ENCODE measurements at regions not wholly inside any gene's neighbourhood (a gene's known extent, or its start where the extent isn't known, plus 50 kb on each side); places are given as distances from the start of the nearest gene placed in this dataset.

GRCh38 chr10:4199196-4199595 lies 414.2 kb upstream of the KLF6 start:
- no peak overlapping the region for H3K4me3 Mint-ChIP-seq
- ATAC-seq (ENCODE audit: low read depth) (no peak), DNase-seq (no peak)
- H3K27ac Mint-ChIP-seq, result no peak overlapping the region
- POLR2A ChIA-PET, result no interaction called here
- CTCF ChIA-PET, result no interaction called here
- intact Hi-C loops (cut with micrococcal nuclease), result no loop called here
- H3K27me3 Mint-ChIP-seq, result peaks cover 2% of the 10 kb centered on the region
- no peaks in the 10 kb centered on the region for H3K36me3 Mint-ChIP-seq (ENCODE audit: low read depth)
- no peaks in the 10 kb centered on the region for H3K9me3 Mint-ChIP-seq
- H3K4me1 Mint-ChIP-seq, result peaks cover 3% of the 10 kb centered on the region
- no peak for TF ChIP-seq CTCF (IDR thresholded peaks at IDR 0.05)

- Mint-ChIP-seq H3K4me3 (no peak overlapping the region), H3K4me1 (peaks cover 3% of the 10 kb centered on the region), H3K9me3 (no peaks in the 10 kb centered on the region), H3K36me3 (ENCODE audit: low read depth) (no peaks in the 10 kb centered on the region), H3K27ac (no peak overlapping the region), H3K27me3 (no peaks in the 10 kb centered on the region)
- intact Hi-C loops (cut with micrococcal nuclease), result no loop called here
- DNase-seq (no peak), ATAC-seq (ENCODE audit: low read depth) (no peak)
- CTCF ChIA-PET, result no interaction called here
- POLR2A ChIA-PET, result no interaction called here
- TF ChIP-seq CTCF (IDR thresholded peaks at IDR 0.05), result no peak
Measured at GRCh38 chr10:4198216-4198615, 413.2 kb upstream of the KLF6 start.

GRCh38 chr10:4197676-4198075 lies 412.7 kb upstream of the KLF6 start:
- H3K27me3 Mint-ChIP-seq, result no peaks in the 10 kb centered on the region
- H3K36me3 Mint-ChIP-seq (ENCODE audit: low read depth), result no peaks in the 10 kb centered on the region
- H3K4me3 Mint-ChIP-seq, result no peak overlapping the region

GRCh38 chr10:4196771-4197390 lies 411.9 kb upstream of the KLF6 start:
- Mint-ChIP-seq H3K27ac (no peak overlapping the region), H3K36me3 (ENCODE audit: low read depth) (no peaks in the 10 kb centered on the region), H3K27me3 (no peaks in the 10 kb centered on the region), H3K9me3 (no peaks in the 10 kb centered on the region), H3K4me3 (no peak overlapping the region), H3K4me1 (peaks cover 3% of the 10 kb centered on the region)
- POLR2A ChIA-PET, result no interaction called here
- no peak for TF ChIP-seq CTCF (IDR thresholded peaks at IDR 0.05)
- intact Hi-C loops (cut with micrococcal nuclease), result no loop called here
- DNase-seq, result no peak
- ATAC-seq (ENCODE audit: low read depth), result no peak
- CTCF ChIA-PET, result no interaction called here

More at GRCh38 chr10:4197676-4198075, 412.7 kb upstream of the KLF6 start:
- H3K9me3 Mint-ChIP-seq, result no peaks in the 10 kb centered on the region
- intact Hi-C loops (cut with micrococcal nuclease), result no loop called here
- ChIA-PET POLR2A (no interaction called here), CTCF (no interaction called here)
- TF ChIP-seq CTCF (IDR thresholded peaks at IDR 0.05), result no peak
- no peak overlapping the region for H3K27ac Mint-ChIP-seq
- ATAC-seq (ENCODE audit: low read depth) (no peak), DNase-seq (no peak)
- H3K4me1 Mint-ChIP-seq, result peaks cover 3% of the 10 kb centered on the region

GRCh38 chr10:4196183-4196582 lies 411.2 kb upstream of the KLF6 start:
- POLR2A ChIA-PET, result no interaction called here
- no peaks in the 10 kb centered on the region for H3K27me3 Mint-ChIP-seq
- no peak for TF ChIP-seq CTCF (IDR thresholded peaks at IDR 0.05)
- DNase-seq (no peak), ATAC-seq (ENCODE audit: low read depth) (no peak)
- H3K4me1 Mint-ChIP-seq, result peaks cover 3% of the 10 kb centered on the region
- intact Hi-C loops (cut with micrococcal nuclease), result no loop called here
- no peaks in the 10 kb centered on the region for H3K9me3 Mint-ChIP-seq
- CTCF ChIA-PET, result no interaction called here
- H3K27ac Mint-ChIP-seq, result no peak overlapping the region
- H3K36me3 Mint-ChIP-seq (ENCODE audit: low read depth), result no peaks in the 10 kb centered on the region
- no peak overlapping the region for H3K4me3 Mint-ChIP-seq
